DOHH2 (cell line): ENCODE measurements at regions not wholly inside any gene's neighbourhood (a gene's known extent, or its start where the extent isn't known, plus 50 kb on each side); places are given as distances from the start of the nearest gene placed in this dataset.

Experiments used
- H3F3A ChIP-seq: fragments of 200-600 bp; sonication (generic), shearing (Covaris generic); 2 replicates; pipeline ENCODE4 v1.6.0; 2016; ENCODE audit warnings: antibody characterized with exemption, mild to moderate bottlenecking; ENCODE audit not compliant: control insufficient read depth, insufficient read depth
- H3K27ac ChIP-seq: fragments of 200-600 bp; sonication (generic); 2 replicates; pipeline ENCODE4 v1.5.1; 2014; ENCODE audit warnings: low read depth, mild to moderate bottlenecking, low read length, moderate library complexity
- H3K27me3 ChIP-seq: fragments of 200-600 bp; sonication (generic); 2 replicates; pipeline ENCODE4 v1.6.1; 2014; ENCODE audit warnings: mild to moderate bottlenecking, low read length, mixed read lengths; ENCODE audit not compliant: control insufficient read depth
- H3K36me3 ChIP-seq: fragments of 200-600 bp; sonication (generic); 2 replicates; pipeline ENCODE4 v1.6.1; 2014; ENCODE audit warnings: mild to moderate bottlenecking, low read length, moderate library complexity, mixed read lengths; ENCODE audit not compliant: control insufficient read depth
- H3K4me1 ChIP-seq: fragments of 200-600 bp; sonication (generic); 2 replicates; pipeline ENCODE4 v1.6.1; 2014; ENCODE audit warnings: mild to moderate bottlenecking, low read length, mixed read lengths; ENCODE audit not compliant: control insufficient read depth
- H3K4me2 ChIP-seq: fragments of 200-600 bp; sonication (generic); 2 replicates; pipeline ENCODE4 v1.6.0; 2014; ENCODE audit warnings: mild to moderate bottlenecking, low read length, moderate library complexity
- H3K4me3 ChIP-seq: fragments of 200-600 bp; sonication (generic); 2 replicates; pipeline ENCODE4 v1.5.1; 2014; ENCODE audit warnings: mild to moderate bottlenecking, low read length, mixed read lengths
- H3K79me2 ChIP-seq: fragments of 200-600 bp; sonication (generic); 2 replicates; pipeline ENCODE4 v1.6.1; 2014; ENCODE audit warnings: mild to moderate bottlenecking, low read length, mixed read lengths; ENCODE audit not compliant: control insufficient read depth
- H3K9me2 ChIP-seq: fragments of 200-600 bp; sonication (generic); replicated peaks from 2 replicates; pipeline ENCODE4 v1.6.1; 2014; ENCODE audit warnings: mild to moderate bottlenecking, low read length, mixed read lengths; ENCODE audit not compliant: control insufficient read depth
- H3K9me3 ChIP-seq: fragments of 200-600 bp; sonication (generic); 2 replicates; pipeline ENCODE4 v1.6.1; 2014; ENCODE audit warnings: antibody characterized with exemption, low read length, mixed read lengths; ENCODE audit not compliant: control insufficient read depth, insufficient read depth
- H4K20me1 ChIP-seq: fragments of 200-600 bp; sonication (generic); 2 replicates; pipeline ENCODE4 v1.6.0; 2014; ENCODE audit warnings: low read depth, mild to moderate bottlenecking, antibody characterized with exemption, low read length, moderate library complexity; ENCODE audit not compliant: control insufficient read depth, insufficient read depth
- CTCF ChIP-seq: fragments of 200-600 bp; sonication (generic); IDR thresholded peaks from one replicate; pipeline ENCODE4 v1.5.1; 2014; ENCODE audit warnings: antibody characterized with exemption, mild to moderate bottlenecking, low read depth, low read length; ENCODE audit not compliant: poor library complexity, severe bottlenecking
- EZH2phosphoT487 ChIP-seq: fragments of 200-600 bp; sonication (generic); IDR thresholded peaks from 2 replicates; pipeline ENCODE4 v1.6.1; 2017; ENCODE audit warnings: borderline replicate concordance, mild to moderate bottlenecking, antibody characterized with exemption, low read length, moderate library complexity, mixed read lengths

- no peaks in the 10 kb centered on the region for H4K20me1 ChIP-seq
- H3K27me3 ChIP-seq, result 0 out of 2 replicates have a peak, but pooled peaks cover 7% of the 10 kb centered on the region
- no peaks in the 10 kb centered on the region for H3F3A ChIP-seq
- no peaks in the 10 kb centered on the region for H3K79me2 ChIP-seq
- peaks cover 41% of the 10 kb centered on the region for H3K4me1 ChIP-seq
- H3K9me2 ChIP-seq, result no peaks in the 10 kb centered on the region
- no peaks in the 10 kb centered on the region for H3K9me3 ChIP-seq
- peak overlapping the region; percentile 52 for H3K4me3 ChIP-seq
- TF ChIP-seq CTCF, result no peak
- TF ChIP-seq EZH2phosphoT487, result no peak
- no peaks in the 10 kb centered on the region for H3K36me3 ChIP-seq
- H3K27ac ChIP-seq, result peak overlapping the region; percentile 17; the same call in 1 of the 2 replicates
- H3K4me2 ChIP-seq, result peak overlapping the region; percentile 70
Measured at GRCh38 chr14:65195042-65195719, 92.9 kb upstream of the MAX start.

- H3F3A ChIP-seq, result no peaks in the 10 kb centered on the region
- TF ChIP-seq EZH2phosphoT487 (no peak), CTCF (no peak)
- H3K79me2 ChIP-seq, result no peaks in the 10 kb centered on the region
- no peak overlapping the region for H3K4me3 ChIP-seq
- no peaks in the 10 kb centered on the region; the same call in 1 of the 2 replicates for H3K36me3 ChIP-seq
- 0 out of 2 replicates have a peak, but pooled peaks cover 7% of the 10 kb centered on the region for H3K27me3 ChIP-seq
- H3K9me3 ChIP-seq, result peaks cover 6% of the 10 kb centered on the region
- H4K20me1 ChIP-seq, result no peaks in the 10 kb centered on the region
- H3K4me1 ChIP-seq, result peaks cover 53% of the 10 kb centered on the region
- H3K9me2 ChIP-seq, result no peaks in the 10 kb centered on the region
- H3K27ac ChIP-seq, result no peak overlapping the region
- H3K4me2 ChIP-seq, result no peak overlapping the region
Measured at GRCh38 chr14:65198346-65198745, 96.0 kb upstream of the MAX start.

- no peaks in the 10 kb centered on the region for H3K9me2 ChIP-seq
- no peaks in the 10 kb centered on the region for H3K27me3 ChIP-seq
Measured at GRCh38 chr14:65200454-65200853, 98.1 kb upstream of the MAX start.

More at GRCh38 chr14:65200454-65200853, 98.1 kb upstream of the MAX start:
- H3K36me3 ChIP-seq, result peaks cover 7% of the 10 kb centered on the region; the same call in 1 of the 2 replicates
- H3K27ac ChIP-seq, result no peak overlapping the region
- H3F3A ChIP-seq, result peaks cover 12% of the 10 kb centered on the region
- peaks cover 57% of the 10 kb centered on the region for H3K4me1 ChIP-seq
- H3K79me2 ChIP-seq, result no peaks in the 10 kb centered on the region
- no peaks in the 10 kb centered on the region for H4K20me1 ChIP-seq
- H3K4me3 ChIP-seq, result no peak overlapping the region
- no peak overlapping the region for H3K4me2 ChIP-seq
- peaks cover 6% of the 10 kb centered on the region for H3K9me3 ChIP-seq
- TF ChIP-seq CTCF (no peak), EZH2phosphoT487 (no peak)
